Activated CD8-positive, alpha-beta T cell treated with anti-CD3 and anti-CD28 coated beads, Interleukin-2, amount 10 ng/mL, durations not matched to agents 7 days and 5 days (primary cell): ENCODE measurements at regions not wholly inside any gene's neighbourhood (a gene's known extent, or its start where the extent isn't known, plus 50 kb on each side); places are given as distances from the start of the nearest gene placed in this dataset.

Experiments used
- ATAC-seq: fragments of 150-1000 bp; cut with Tn5 transposase; one replicate; pipeline ENCODE4 v1.10.0; 2021; ENCODE audit warnings: moderate library complexity
- CTCF ChIA-PET: fragments of 350-600 bp; sonication (Branson Sonifier 250); formaldehyde crosslinking; loops from one replicate; lab custom pipeline; 2021; ENCODE audit warnings: antibody characterized with exemption; lab: Charles Lee
- POLR2A ChIA-PET: fragments of 350-600 bp; sonication (Branson Sonifier 250); formaldehyde crosslinking; loops from one replicate; lab custom pipeline; 2021; ENCODE audit warnings: antibody characterized with exemption; lab: Charles Lee
- DNase-seq: peaks from one replicate; pipeline ENCODE4 v3.0.0-alpha.2; 2020
- H3K27ac Mint-ChIP-seq: one replicate; pipeline ENCODE4 v1.8.0; 2021; ENCODE audit warnings: mild to moderate bottlenecking, mixed read lengths
- H3K27me3 Mint-ChIP-seq: one replicate; pipeline ENCODE4 v1.8.0; 2021; ENCODE audit warnings: low read depth, mixed read lengths
- H3K36me3 Mint-ChIP-seq: one replicate; pipeline ENCODE4 v1.8.0; 2021; ENCODE audit warnings: low read depth, mixed read lengths
- H3K4me1 Mint-ChIP-seq: one replicate; pipeline ENCODE4 v1.8.0; 2021; ENCODE audit warnings: low read depth, mixed read lengths
- H3K4me3 Mint-ChIP-seq: one replicate; pipeline ENCODE4 v1.8.0; 2021; ENCODE audit warnings: mild to moderate bottlenecking, mixed read lengths
- H3K9me3 Mint-ChIP-seq: one replicate; pipeline ENCODE4 v1.8.0; 2022; ENCODE audit warnings: mixed read lengths; ENCODE audit not compliant: insufficient read depth

GRCh38 chr2:192854031-192854430, 659.3 kb upstream of the TMEFF2 start:
- no peak for ATAC-seq
- POLR2A ChIA-PET, result no interaction called here
- Mint-ChIP-seq H3K4me3 (no peak overlapping the region), H3K9me3 (no peaks in the 10 kb centered on the region), H3K27me3 (no peaks in the 10 kb centered on the region), H3K36me3 (no peaks in the 10 kb centered on the region), H3K4me1 (no peaks in the 10 kb centered on the region), H3K27ac (no peak overlapping the region)
- CTCF ChIA-PET, result no interaction called here
- DNase-seq, result no peak

- ChIA-PET POLR2A (no interaction called here), CTCF (no interaction called here)
- Mint-ChIP-seq H3K4me3 (no peak overlapping the region), H3K36me3 (no peaks in the 10 kb centered on the region), H3K27ac (no peak overlapping the region), H3K27me3 (no peaks in the 10 kb centered on the region), H3K4me1 (no peaks in the 10 kb centered on the region), H3K9me3 (no peaks in the 10 kb centered on the region)
- no peak for ATAC-seq
- DNase-seq, result no peak
Measured at GRCh38 chr2:192828947-192829346, 634.2 kb upstream of the TMEFF2 start.

- ATAC-seq, result no peak
- H3K27me3 Mint-ChIP-seq, result no peaks in the 10 kb centered on the region
- no peak overlapping the region for H3K4me3 Mint-ChIP-seq
- CTCF ChIA-PET, result no interaction called here
- no peaks in the 10 kb centered on the region for H3K4me1 Mint-ChIP-seq
- no peak for DNase-seq
- H3K36me3 Mint-ChIP-seq, result no peaks in the 10 kb centered on the region
- POLR2A ChIA-PET, result no interaction called here
- no peaks in the 10 kb centered on the region for H3K9me3 Mint-ChIP-seq
- no peak overlapping the region for H3K27ac Mint-ChIP-seq
Measured at GRCh38 chr2:192828175-192828574, 633.4 kb upstream of the TMEFF2 start.

GRCh38 chr2:192827735-192828134, 633.0 kb upstream of the TMEFF2 start:
- no peak for DNase-seq
- Mint-ChIP-seq H3K4me1 (no peaks in the 10 kb centered on the region), H3K36me3 (no peaks in the 10 kb centered on the region), H3K9me3 (no peaks in the 10 kb centered on the region), H3K27ac (no peak overlapping the region), H3K27me3 (no peaks in the 10 kb centered on the region), H3K4me3 (no peak overlapping the region)
- CTCF ChIA-PET, result no interaction called here
- no peak for ATAC-seq
- POLR2A ChIA-PET, result no interaction called here

GRCh38 chr2:192814376-192814775, 619.6 kb upstream of the TMEFF2 start:
- H3K9me3 Mint-ChIP-seq, result peaks cover 6% of the 10 kb centered on the region
- H3K27ac Mint-ChIP-seq, result no peak overlapping the region
- ChIA-PET CTCF (no interaction called here), POLR2A (no interaction called here)
- ATAC-seq (no peak), DNase-seq (no peak)
- H3K4me1 Mint-ChIP-seq, result no peaks in the 10 kb centered on the region
- H3K36me3 Mint-ChIP-seq, result no peaks in the 10 kb centered on the region
- no peaks in the 10 kb centered on the region for H3K27me3 Mint-ChIP-seq
- no peak overlapping the region for H3K4me3 Mint-ChIP-seq

- CTCF ChIA-PET, result no interaction called here
- Mint-ChIP-seq H3K9me3 (no peaks in the 10 kb centered on the region), H3K27me3 (no peaks in the 10 kb centered on the region), H3K4me3 (no peak overlapping the region), H3K36me3 (no peaks in the 10 kb centered on the region), H3K27ac (no peak overlapping the region), H3K4me1 (no peaks in the 10 kb centered on the region)
- DNase-seq (no peak), ATAC-seq (no peak)
- POLR2A ChIA-PET, result no interaction called here
Measured at GRCh38 chr2:192813341-192813740, 618.6 kb upstream of the TMEFF2 start.

- Mint-ChIP-seq H3K9me3 (no peaks in the 10 kb centered on the region), H3K4me1 (no peaks in the 10 kb centered on the region), H3K4me3 (no peak overlapping the region), H3K27ac (no peak overlapping the region), H3K36me3 (no peaks in the 10 kb centered on the region), H3K27me3 (no peaks in the 10 kb centered on the region)
- no peak for ATAC-seq
- no peak for DNase-seq
- CTCF ChIA-PET, result no interaction called here
- POLR2A ChIA-PET, result no interaction called here
Measured at GRCh38 chr2:192809173-192809572, 614.4 kb upstream of the TMEFF2 start.

GRCh38 chr2:192783643-192784042, 588.9 kb upstream of the TMEFF2 start:
- H3K27me3 Mint-ChIP-seq, result no peaks in the 10 kb centered on the region
- H3K9me3 Mint-ChIP-seq, result no peaks in the 10 kb centered on the region
- H3K27ac Mint-ChIP-seq, result no peak overlapping the region
- CTCF ChIA-PET, result no interaction called here
- no peak for ATAC-seq
- no peaks in the 10 kb centered on the region for H3K36me3 Mint-ChIP-seq
- POLR2A ChIA-PET, result no interaction called here
- no peaks in the 10 kb centered on the region for H3K4me1 Mint-ChIP-seq
- no peak overlapping the region for H3K4me3 Mint-ChIP-seq
- DNase-seq, result no peak

GRCh38 chr2:192775459-192776262, 580.9 kb upstream of the TMEFF2 start:
- Mint-ChIP-seq H3K4me3 (no peak overlapping the region), H3K27me3 (no peaks in the 10 kb centered on the region), H3K9me3 (no peaks in the 10 kb centered on the region), H3K4me1 (no peaks in the 10 kb centered on the region), H3K36me3 (no peaks in the 10 kb centered on the region), H3K27ac (no peak overlapping the region)
- no peak for DNase-seq
- ChIA-PET CTCF (no interaction called here), POLR2A (no interaction called here)
- no peak for ATAC-seq

- CTCF ChIA-PET, result no interaction called here
- ATAC-seq (no peak), DNase-seq (no peak)
- Mint-ChIP-seq H3K9me3 (no peaks in the 10 kb centered on the region), H3K27me3 (no peaks in the 10 kb centered on the region), H3K4me3 (no peak overlapping the region), H3K36me3 (no peaks in the 10 kb centered on the region), H3K4me1 (no peaks in the 10 kb centered on the region), H3K27ac (no peak overlapping the region)
- POLR2A ChIA-PET, result no interaction called here
Measured at GRCh38 chr2:192775011-192775410, 580.3 kb upstream of the TMEFF2 start.

GRCh38 chr2:192773044-192773443, 578.3 kb upstream of the TMEFF2 start:
- CTCF ChIA-PET, result no interaction called here
- no peaks in the 10 kb centered on the region for H3K4me1 Mint-ChIP-seq
- no peak overlapping the region for H3K27ac Mint-ChIP-seq
- no peak overlapping the region for H3K4me3 Mint-ChIP-seq
- ATAC-seq, result no peak
- POLR2A ChIA-PET, result no interaction called here
- no peaks in the 10 kb centered on the region for H3K27me3 Mint-ChIP-seq
- DNase-seq, result no peak
- no peaks in the 10 kb centered on the region for H3K36me3 Mint-ChIP-seq
- H3K9me3 Mint-ChIP-seq, result no peaks in the 10 kb centered on the region

- no peak overlapping the region for H3K4me3 Mint-ChIP-seq
- POLR2A ChIA-PET, result no interaction called here
- DNase-seq (no peak), ATAC-seq (no peak)
- CTCF ChIA-PET, result no interaction called here
- no peaks in the 10 kb centered on the region for H3K4me1 Mint-ChIP-seq
- no peaks in the 10 kb centered on the region for H3K9me3 Mint-ChIP-seq
- H3K27me3 Mint-ChIP-seq, result no peaks in the 10 kb centered on the region
- no peak overlapping the region for H3K27ac Mint-ChIP-seq
- no peaks in the 10 kb centered on the region for H3K36me3 Mint-ChIP-seq
Measured at GRCh38 chr2:192749611-192750200, 555.0 kb upstream of the TMEFF2 start.
